Stimulated activated CD8-positive, alpha-beta memory T cell treated with anti-CD3 and anti-CD28 coated beads, Interleukin-4, amount 100 ng/mL, for 48 hours (primary cell): ENCODE measurements at regions not wholly inside any gene's neighbourhood (a gene's known extent, or its start where the extent isn't known, plus 50 kb on each side); places are given as distances from the start of the nearest gene placed in this dataset.
"Not testable (repeated sequence)": the region's sequence is repeated elsewhere in the genome, so short reads cannot be mapped to it uniquely, and the experiment has no call there.

ENCODE experiments used
- DNase-seq: peaks from one replicate; pipeline ENCODE4 v3.0.0-alpha.2; 2020

- not testable (repeated sequence) for DNase-seq
Measured at GRCh38 chr17:45554479-45554878, 64.0 kb upstream of the PLEKHM1 start.

DNA sequence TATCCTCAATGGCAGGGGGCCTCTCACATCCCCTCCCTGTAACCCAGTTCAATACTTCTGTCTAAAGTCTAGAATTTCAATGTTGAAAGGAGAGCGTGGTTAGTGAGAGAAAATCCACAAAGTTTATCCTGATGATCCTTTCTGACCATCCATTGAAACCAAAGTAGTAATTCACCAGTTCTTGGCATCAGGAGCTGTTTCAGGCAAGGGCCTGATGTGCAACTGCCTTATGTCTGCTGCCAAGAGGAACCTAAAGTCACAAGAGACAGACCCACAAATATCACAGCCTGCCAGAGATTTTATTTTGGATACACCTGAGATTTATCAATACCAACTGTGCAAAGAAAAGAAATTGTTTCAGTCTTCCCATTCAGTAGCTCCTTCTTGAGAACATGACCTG is 68.3 kb upstream of the PLEKHM1 start:
- not testable (repeated sequence) for DNase-seq

DNA sequence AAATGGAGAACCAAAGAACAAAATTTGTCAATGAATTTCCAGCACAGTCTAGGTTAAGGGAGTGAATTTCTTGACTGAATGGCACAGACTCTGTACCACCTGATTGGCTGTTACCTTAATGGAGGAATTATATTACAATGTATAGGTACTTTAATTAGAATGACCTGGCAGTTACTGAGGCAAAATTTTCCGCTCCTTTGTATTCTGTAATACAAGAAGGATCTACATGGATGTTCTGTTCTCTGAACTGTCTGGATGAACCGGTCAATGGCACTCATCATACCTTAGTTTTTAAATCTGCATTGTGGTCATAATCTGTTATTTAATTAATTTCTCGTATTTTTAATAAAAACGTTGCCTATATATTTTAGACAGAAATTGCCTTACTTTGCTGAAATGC is 72.3 kb upstream of the PLEKHM1 start:
- DNase-seq, result not testable (repeated sequence)

- DNase-seq, result not testable (repeated sequence)
Measured at GRCh38 chr17:45563283-45563682, 72.8 kb upstream of the PLEKHM1 start.

DNA sequence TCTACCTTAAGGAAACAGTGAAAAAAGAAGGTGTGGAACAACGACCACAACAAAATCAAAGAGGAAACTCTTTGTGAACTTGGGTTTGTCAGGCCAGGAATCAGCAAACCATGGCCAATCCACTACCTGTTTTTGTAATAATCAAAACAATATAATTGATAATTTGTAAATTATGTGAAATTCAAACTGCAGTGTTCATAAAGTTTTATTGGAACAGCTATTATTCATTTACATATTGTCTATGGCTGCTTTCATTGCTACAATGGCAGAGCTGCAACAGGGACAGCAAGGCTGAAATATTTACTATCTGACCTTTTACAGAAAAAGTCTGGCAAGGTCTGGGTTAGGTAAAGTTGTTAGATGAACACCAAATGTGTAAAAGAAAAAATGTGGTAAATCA is 77.8 kb upstream of the PLEKHM1 start:
- not testable (repeated sequence) for DNase-seq

- not testable (repeated sequence) for DNase-seq
Measured at GRCh38 chr17:45573326-45573725, 82.8 kb upstream of the PLEKHM1 start.

GRCh38 chr17:45573924-45574770 is 83.6 kb upstream of the PLEKHM1 start:
- DNase-seq, result no peak

DNA sequence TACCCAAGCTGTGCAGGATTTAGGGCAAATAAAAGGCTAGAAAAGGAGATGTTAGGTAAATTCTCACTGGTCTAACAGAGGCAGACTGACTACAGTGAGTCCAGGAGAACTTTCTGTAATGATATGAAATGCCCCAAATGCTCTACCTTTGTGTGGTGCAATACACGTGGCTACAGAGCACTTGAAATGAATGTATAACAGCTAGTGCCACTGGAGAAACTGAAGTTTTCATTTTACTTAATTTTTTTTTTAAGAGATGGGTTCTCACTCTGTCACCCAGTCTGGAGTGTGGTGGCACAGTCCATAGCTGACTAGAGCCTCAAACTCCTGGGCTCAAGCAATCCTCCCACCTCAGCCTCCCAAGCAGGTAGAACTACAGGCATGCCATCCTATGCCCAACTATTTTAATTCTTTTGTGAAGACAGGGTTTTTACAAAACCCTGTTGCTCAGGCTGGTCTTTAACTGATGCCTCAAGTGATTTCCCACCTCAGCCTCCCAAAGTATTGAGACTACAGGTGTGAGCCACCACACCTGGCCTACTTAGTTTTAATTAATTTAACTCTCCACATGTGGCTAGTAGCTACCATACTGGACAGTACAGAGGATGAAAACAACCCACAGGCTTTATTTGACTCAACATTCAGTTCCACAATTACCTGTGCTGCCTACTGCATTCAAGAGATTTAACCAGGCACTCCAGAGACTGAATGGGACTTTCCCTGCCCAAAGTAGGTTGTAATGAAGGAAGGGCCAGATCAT is 84.8 kb upstream of the PLEKHM1 start:
- DNase-seq, result no peak

DNA sequence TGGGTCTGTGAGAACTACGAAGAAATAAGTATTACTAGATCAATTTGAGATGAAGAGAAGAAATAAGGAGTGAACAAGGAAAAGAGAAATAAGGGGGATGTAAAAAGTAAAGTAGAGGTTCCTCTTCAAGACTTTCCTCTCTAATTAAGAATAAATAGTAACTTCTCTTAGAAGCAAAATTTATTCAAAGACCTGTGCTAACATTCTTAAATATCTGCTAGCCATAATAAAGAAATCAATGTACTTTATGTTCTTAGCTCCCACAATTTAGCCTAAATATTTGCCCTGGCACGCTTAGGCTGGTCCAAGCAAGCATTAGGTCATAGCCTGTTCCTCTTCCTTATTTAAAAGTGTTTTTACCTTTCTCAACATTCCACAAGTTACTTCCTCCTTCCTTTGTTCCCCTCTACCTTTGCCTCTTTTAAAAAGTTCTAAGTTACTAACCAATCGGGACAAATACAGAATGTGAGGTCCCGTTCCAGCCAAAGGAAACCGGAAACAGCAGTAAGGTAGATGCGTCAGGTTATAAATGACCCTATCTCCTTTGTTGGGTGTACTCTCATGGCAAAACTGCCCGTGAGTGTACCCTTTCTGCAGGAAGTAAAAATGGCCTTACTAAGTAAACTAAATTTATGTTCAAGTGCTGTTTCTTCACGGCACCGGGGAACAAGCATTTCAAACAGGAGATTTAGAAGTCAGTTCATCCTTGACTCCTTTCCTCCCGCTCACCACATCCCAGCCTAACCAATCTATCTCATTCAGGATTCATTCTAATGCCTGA is 86.2 kb upstream of the PLEKHM1 start:
- not testable (repeated sequence) for DNase-seq

GRCh38 chr17:45577571-45578279 is 87.2 kb upstream of the PLEKHM1 start:
- DNase-seq, result no peak

DNA sequence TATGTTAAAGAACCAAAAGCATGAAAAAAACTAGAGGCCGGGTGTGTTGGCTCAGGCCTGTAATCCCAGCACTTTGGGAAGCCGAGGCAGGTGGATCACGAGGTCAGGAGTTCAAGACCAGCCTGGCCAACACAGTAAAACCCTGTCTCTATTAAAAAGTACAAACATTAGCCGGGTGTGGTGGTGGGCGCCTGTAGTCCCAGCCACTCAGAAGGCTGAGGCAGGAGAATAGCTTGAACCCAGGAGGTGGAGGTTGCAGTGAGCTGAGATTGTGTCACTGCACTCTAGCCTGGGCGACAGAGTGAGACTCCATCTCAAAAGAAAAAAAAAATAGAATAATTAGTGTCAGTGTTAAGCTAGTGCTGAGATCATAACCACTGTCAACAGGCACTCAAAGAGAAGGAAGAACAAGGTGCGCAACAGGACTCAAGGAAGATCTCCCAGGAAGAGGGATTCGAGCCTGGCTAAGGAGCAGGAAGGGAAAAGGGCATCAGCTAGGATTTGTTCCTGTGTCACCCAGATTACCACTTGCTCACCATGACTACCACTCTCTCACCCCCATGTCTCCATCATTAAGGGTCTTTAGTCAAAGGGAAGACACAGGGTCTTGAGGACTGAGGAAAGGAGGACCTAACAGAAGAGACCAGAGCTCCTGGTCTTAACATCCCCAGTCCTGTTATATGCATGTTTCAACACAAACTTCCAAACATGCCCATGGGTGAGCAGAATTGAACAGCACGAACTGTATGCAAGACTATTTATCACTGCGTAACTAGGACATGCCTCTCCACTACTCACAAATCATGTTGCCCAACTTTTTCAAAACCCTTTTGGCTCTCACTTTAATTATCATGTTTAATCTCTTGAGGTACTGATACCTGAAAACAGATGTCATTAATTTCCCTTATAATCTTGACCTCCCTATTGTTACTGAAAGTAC is 88.3 kb upstream of the PLEKHM1 start:
- DNase-seq, result no peak

GRCh38 chr17:45579529-45580495 is 89.3 kb upstream of the PLEKHM1 start:
- DNase-seq, result no peak

DNA sequence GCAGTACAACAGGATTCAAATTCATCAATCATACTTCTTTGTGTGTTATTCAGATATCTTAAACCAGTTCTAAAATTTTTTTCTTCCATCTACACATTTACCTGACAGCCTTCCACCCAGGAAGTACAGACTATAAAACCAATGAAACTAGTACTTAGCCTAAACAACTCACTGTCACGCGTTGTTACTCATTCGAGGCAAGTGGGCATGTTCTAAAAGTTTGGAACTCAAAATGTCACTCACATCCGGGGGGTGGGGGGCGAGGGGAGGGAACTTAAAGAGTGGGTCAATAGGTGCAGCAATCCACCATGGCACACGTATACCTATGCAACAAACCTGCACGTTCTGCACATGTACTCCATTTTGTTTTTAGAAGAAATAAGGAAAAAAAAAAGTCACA is 90.4 kb upstream of the PLEKHM1 start:
- DNase-seq, result no peak

GRCh38 chr17:45581860-45582259 is 91.3 kb upstream of the PLEKHM1 start:
- DNase-seq, result no peak

DNA sequence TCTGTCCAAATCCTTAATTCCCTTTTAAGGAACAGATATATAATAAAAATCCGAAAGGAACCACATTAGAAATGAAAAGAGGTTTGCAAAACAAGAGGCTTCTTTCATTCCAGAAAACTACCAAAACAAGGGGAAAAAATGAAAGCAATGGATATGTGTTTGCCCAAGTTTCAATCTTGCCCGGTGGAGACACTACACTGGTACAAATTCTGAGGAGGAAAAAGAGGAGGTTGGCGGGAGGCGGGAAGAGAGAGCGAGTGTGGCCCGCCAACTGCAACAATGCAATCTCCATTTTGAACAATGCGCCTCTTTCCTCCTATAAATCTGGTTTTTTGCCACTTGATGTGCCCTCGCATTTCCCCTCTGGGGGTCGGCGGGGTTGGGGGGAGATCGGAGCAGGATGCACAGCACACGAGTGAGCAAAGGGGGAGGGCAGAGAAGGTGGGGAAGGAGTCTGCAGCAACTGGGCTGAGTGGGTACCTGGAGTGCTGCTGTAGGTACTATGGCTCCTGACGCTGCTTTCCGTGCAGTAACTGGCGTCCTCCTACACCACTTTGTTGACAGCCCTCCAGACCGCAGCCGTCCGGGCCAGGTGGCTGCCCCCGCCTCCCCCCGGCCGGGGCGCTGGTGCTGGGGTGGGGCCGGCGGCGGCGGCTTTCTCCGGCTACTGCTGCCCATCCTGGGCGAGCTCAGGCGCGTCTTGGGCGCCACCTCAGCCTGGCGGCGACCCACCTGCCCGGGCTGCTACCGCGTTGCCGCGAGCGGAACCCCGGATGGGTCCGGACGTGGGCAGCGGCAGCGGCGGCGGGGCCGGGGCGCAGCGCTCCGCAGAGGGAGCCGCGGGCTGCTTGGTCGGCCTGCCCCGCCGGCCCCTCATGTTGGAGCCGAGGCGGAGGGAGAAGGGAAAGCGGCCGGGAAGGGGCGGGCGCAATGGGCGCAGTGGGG is 93.8 kb upstream of the PLEKHM1 start:
- peak; percentile 81 for DNase-seq

DNA sequence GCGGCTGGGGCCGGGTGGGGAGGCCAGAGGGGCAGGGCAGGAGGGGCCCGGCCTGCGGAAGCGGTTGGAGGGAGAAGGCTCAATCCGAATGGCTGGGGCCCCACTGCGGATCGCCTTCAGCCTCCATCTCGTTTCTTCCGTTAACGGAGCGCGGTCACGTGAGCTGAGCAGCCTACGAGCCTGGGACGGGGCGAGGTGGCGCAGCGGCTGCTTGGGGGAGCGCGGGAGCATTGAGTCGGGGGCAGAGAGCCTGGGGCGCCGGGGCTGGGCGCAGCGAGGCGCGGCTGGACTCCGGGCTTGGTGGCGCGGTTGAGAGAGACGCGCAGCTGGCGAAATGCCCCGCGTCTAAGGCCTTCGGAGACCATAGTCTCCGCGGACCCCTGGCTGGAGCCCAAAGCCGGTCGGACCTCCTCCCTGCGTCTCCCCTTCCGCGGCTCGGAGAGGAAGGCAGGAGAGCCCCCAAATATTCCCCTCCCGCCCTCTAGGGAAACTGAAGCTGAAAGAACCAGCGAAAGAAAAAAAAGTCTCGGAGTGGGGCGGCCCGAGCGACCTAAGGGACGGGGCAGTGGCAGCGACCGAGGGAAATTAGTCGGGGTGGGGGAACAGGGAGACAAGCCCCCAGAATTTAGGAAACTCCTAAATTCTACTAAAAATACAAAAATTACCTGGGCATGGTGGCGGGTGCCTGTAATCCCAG is 94.7 kb upstream of the PLEKHM1 start:
- peak; percentile 92 for DNase-seq

DNA sequence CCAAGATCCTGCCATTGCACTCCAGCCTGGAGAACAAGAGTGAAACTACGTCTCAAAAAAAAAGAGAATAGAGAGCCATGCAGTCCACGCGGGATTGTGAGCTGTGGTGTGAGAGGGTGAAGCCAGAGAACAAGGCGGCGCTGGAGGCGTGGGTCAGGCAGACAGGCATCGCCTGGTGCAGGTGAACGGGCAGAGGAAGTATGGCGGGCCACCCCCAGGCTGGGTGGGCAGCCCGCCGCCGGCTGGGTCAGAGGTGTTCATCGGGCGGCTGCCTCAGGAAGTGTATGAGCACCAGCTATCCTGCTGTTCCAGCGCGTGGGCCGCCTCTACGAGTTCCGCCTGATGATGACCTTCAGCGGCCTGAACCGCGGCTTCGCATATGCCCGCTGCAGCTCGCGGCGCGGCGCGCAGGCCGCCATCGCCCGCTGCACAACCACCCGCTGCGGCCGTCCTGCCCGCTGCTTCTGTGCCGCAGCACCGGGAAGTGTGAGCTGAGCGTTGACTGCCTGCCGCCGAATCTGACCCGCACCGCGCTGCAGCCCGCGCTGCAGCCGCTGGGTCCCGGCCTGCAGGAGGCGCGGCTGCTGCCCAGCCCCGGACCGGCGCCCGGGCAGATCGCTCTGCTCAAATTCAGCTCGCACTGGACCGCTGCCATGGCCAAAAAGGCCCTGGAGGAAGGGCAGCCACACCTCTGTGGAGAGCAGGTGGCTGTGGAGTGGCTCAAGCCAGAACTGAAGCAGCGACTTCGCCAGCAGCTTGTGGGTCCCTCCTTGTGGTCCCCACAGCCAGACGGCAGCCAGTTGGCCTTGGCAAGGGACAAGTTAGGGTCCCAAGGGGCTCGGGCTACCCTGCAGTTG is 95.5 kb upstream of the PLEKHM1 start:
- peak; percentile 58 for DNase-seq

- not testable (repeated sequence) for DNase-seq
Measured at GRCh38 chr17:45586651-45586934, 96.1 kb upstream of the PLEKHM1 start.
